Sigmoid colon (tissue), 6 donors: ENCODE measurements at regions not wholly inside any gene's neighbourhood (a gene's known extent, or its start where the extent isn't known, plus 50 kb on each side); places are given as distances from the start of the nearest gene placed in this dataset.
"Not testable (repeated sequence)": the region's sequence is repeated elsewhere in the genome, so short reads cannot be mapped to it uniquely, and the experiment has no call there.

ENCODE experiments used
- DNase-seq: peaks from one replicate; pipeline ENCODE4 v3.0.0-alpha.2; 2019
- H3K27ac ChIP-seq, 4 donors: fragments of 200-600 bp; sonication (generic); one replicate each; pipeline ENCODE4 v1.5.1; 2016 to 2019; ENCODE audit warnings: mild to moderate bottlenecking in 1 of 4
- H3K27me3 ChIP-seq, 3 donors: fragments of 200-600 bp; sonication (generic); one replicate each; pipeline ENCODE4 v1.5.1; 2019; ENCODE audit warnings: mild to moderate bottlenecking in 1 of 3
- H3K36me3 ChIP-seq, 4 donors: fragments of 200-600 bp; sonication (generic); one replicate each; pipeline ENCODE4 v1.5.1; 2016 to 2019
- H3K4me1 ChIP-seq, 4 donors: fragments of 200-600 bp; sonication (generic); one replicate each; pipeline ENCODE4 v1.5.1; 2017 to 2019
- H3K4me3 ChIP-seq, 4 donors: fragments of 200-600 bp; sonication (generic); one replicate each; pipeline ENCODE4 v1.5.1; 2017 to 2019; ENCODE audit warnings: mild to moderate bottlenecking in 2 of 4, moderate library complexity in 1 of 4
- H3K9me3 ChIP-seq, 4 donors: fragments of 200-600 bp in 3 of 4; sonication (generic) in 3 of 4; one replicate each; pipeline versions ENCODE4 v1.5.1 to v1.6.1; 2013 to 2019
- EP300 ChIP-seq, 4 donors: sonication (generic); formaldehyde crosslinking; IDR thresholded peaks; one replicate each; pipeline ENCODE4 v1.6.1; 2017; ENCODE audit warnings: antibody characterized with exemption in 4 of 4
- POLR2A ChIP-seq, 2 donors: fragments of 450-650 bp; IDR thresholded peaks; one replicate each; pipeline ENCODE4 v1.6.1; 2016; ENCODE audit warnings: antibody characterized with exemption in 2 of 2, mild to moderate bottlenecking in 2 of 2, moderate library complexity in 2 of 2
- POLR2AphosphoS5 ChIP-seq, 4 donors: sonication (generic); formaldehyde crosslinking; IDR thresholded peaks; one replicate each; pipeline ENCODE4 v1.6.1; 2017; ENCODE audit warnings: antibody characterized with exemption in 4 of 4
- WGBS, 2 donors: extraction: QIAGEN DNeasy Blood & Tissue Kit; methylation state at CpG; one replicate each; pipeline ENCODE4 v1.1.7; 2013; 5-methylcytosine and 5-hydroxymethylcytosine counted together
- intact Hi-C: fragments of 100-400 bp; cut with DNase I; formaldehyde crosslinking; loops from one replicate; pipeline ENCODE4 v1.15.1; 2023
- TF ChIP-seq, protein P1 (sequence below), 4 experiments: fragments of 450-650 bp in 3 of 4; fragments of 200-600 bp in 1 of 4; IDR thresholded peaks; one replicate each; pipeline ENCODE4 v1.5.1; 2016 to 2019; ENCODE audit warnings: antibody characterized with exemption in 4 of 4, mild to moderate bottlenecking in 3 of 4, moderate library complexity in 2 of 4
- donor health status: healthy with polysubstance abuse.
- donor health status: healthy.

- Histone ChIP-seq H3K36me3 (no peaks in the 10 kb centered on the region), H3K27me3 (no peaks in the 10 kb centered on the region), H3K4me1 (no peaks in the 10 kb centered on the region), H3K27ac (no peak overlapping the region), H3K9me3 (no peaks in the 10 kb centered on the region), H3K4me3 (no peak overlapping the region)
- no peak for DNase-seq
- WGBS, 2 donors, result 58 to 80% methylated on average over 2 of the region's 2 CpGs
- intact Hi-C loops, result no loop called here
- no peak for TF ChIP-seq EP300 (IDR thresholded peaks at IDR 0.05)
- TF ChIP-seq, protein P1, sequence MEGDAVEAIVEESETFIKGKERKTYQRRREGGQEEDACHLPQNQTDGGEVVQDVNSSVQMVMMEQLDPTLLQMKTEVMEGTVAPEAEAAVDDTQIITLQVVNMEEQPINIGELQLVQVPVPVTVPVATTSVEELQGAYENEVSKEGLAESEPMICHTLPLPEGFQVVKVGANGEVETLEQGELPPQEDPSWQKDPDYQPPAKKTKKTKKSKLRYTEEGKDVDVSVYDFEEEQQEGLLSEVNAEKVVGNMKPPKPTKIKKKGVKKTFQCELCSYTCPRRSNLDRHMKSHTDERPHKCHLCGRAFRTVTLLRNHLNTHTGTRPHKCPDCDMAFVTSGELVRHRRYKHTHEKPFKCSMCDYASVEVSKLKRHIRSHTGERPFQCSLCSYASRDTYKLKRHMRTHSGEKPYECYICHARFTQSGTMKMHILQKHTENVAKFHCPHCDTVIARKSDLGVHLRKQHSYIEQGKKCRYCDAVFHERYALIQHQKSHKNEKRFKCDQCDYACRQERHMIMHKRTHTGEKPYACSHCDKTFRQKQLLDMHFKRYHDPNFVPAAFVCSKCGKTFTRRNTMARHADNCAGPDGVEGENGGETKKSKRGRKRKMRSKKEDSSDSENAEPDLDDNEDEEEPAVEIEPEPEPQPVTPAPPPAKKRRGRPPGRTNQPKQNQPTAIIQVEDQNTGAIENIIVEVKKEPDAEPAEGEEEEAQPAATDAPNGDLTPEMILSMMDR (IDR thresholded peaks at IDR 0.05), result no peak
- TF ChIP-seq POLR2AphosphoS5 (IDR thresholded peaks at IDR 0.05), result no peak
- TF ChIP-seq POLR2A (IDR thresholded peaks at IDR 0.05), result no peak
Measured at GRCh38 chr5:50547303-50547702, 106.2 kb upstream of the EMB start.

- DNase-seq, result no peak
- TF ChIP-seq POLR2A (IDR thresholded peaks at IDR 0.05) (no peak), EP300 (IDR thresholded peaks at IDR 0.05) (no peak), POLR2AphosphoS5 (IDR thresholded peaks at IDR 0.05) (no peak)
- TF ChIP-seq, protein P1 (IDR thresholded peaks at IDR 0.05), result no peak
- Histone ChIP-seq H3K4me3 (no peak overlapping the region), H3K9me3 (no peaks in the 10 kb centered on the region), H3K27me3 (no peaks in the 10 kb centered on the region), H3K27ac (no peak overlapping the region), H3K36me3 (no peaks in the 10 kb centered on the region), H3K4me1 (no peaks in the 10 kb centered on the region)
- intact Hi-C loops, result no loop called here
Measured at GRCh38 chr5:50550267-50550666, 109.2 kb upstream of the EMB start.

DNA sequence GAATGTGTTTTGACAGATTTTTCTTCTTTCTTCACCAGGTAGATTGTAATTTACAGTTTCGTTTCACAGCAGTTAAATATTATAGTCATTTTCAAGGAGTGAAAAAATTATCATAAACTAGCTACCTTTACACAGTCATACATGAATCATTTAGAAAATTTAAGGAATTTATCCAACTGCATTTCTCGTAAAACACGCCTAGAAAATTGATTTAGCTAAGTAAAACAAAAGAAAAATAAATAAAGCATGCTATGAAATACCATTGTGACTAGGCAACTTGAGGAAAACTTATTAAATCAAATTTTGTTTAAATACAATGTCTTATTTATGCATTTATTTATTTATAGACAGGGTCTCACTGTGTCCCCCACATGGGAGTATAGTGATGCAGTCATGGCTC lies 109.9 kb upstream of the EMB start:
- H3K36me3 ChIP-seq, result no peaks in the 10 kb centered on the region
- H3K27ac ChIP-seq, result no peak overlapping the region
- 73 to 88% methylated on average over 3 of the region's 3 CpGs for WGBS, 2 donors
- TF ChIP-seq POLR2A (IDR thresholded peaks at IDR 0.05) (no peak), EP300 (IDR thresholded peaks at IDR 0.05) (no peak), POLR2AphosphoS5 (IDR thresholded peaks at IDR 0.05) (no peak)
- TF ChIP-seq, protein P1 (IDR thresholded peaks at IDR 0.05), result no peak
- no peak overlapping the region for H3K4me3 ChIP-seq
- intact Hi-C loops, result no loop called here
- H3K4me1 ChIP-seq, result no peaks in the 10 kb centered on the region
- no peak for DNase-seq
- no peaks in the 10 kb centered on the region for H3K9me3 ChIP-seq
- H3K27me3 ChIP-seq, result no peaks in the 10 kb centered on the region

DNA sequence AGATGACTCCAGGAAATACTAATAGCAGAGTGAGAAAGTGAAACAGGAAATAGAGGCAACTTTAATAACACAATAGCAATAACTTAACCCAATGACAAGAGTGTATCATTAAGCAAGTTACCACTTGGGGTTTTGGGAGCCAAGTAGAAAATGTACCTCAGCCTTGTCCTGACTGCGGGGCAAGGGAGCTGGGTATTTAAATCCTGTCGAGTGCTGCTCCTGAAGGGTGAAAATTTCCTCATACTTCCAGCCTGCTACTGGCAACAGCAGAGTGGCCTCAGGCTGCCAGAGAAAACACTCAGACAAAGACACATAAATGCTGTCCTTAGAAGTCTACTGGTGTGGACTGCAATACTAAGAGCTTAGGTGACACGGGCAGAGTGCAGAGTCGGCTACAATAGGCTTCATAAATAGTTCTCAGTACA lies 112.5 kb upstream of the EMB start:
- Histone ChIP-seq H3K4me1 (no peaks in the 10 kb centered on the region), H3K4me3 (no peak overlapping the region), H3K27me3 (no peaks in the 10 kb centered on the region), H3K36me3 (no peaks in the 10 kb centered on the region), H3K27ac (no peak overlapping the region), H3K9me3 (no peaks in the 10 kb centered on the region)
- DNase-seq, result no peak
- no peak for TF ChIP-seq POLR2AphosphoS5 (IDR thresholded peaks at IDR 0.05)
- TF ChIP-seq POLR2A (IDR thresholded peaks at IDR 0.05), result no peak
- TF ChIP-seq EP300 (IDR thresholded peaks at IDR 0.05), result no peak
- TF ChIP-seq, protein P1 (IDR thresholded peaks at IDR 0.05), result no peak
- 57 to 78% methylated on average over 4 of the region's 4 CpGs for WGBS, 2 donors
- intact Hi-C loops, result no loop called here

- intact Hi-C loops, H3K36me3 ChIP-seq, H3K27ac ChIP-seq, H3K4me3 ChIP-seq, H3K27me3 ChIP-seq, DNase-seq, H3K4me1 ChIP-seq, H3K9me3 ChIP-seq: not testable (repeated sequence)
Measured at GRCh38 chr5:50558640-50559039, 107.8 kb upstream of the PARP8 start.
